Endothelial cell of umbilical vein (primary cell): ENCODE measurements at regions not wholly inside any gene's neighbourhood (a gene's known extent, or its start where the extent isn't known, plus 50 kb on each side); places are given as distances from the start of the nearest gene placed in this dataset.

Source experiments
- BruUV-seq: library from RNA; stranded (reverse); fragments of 400-500 nt; replicated peaks from 2 replicates; lab custom pipeline; 2021; lab: Mats Ljungman, UMichigan
- CTCF ChIA-PET: fragments of 300-600, 350-600 bp; sonication (Branson Sonifier 250); formaldehyde crosslinking; loops from one replicate; lab custom pipeline; 2021; ENCODE audit warnings: antibody characterized with exemption, inconsistent platforms; lab: Charles Lee
- POLR2A ChIA-PET: fragments of 300-600, 350-600 bp; sonication (Branson Sonifier 250); formaldehyde crosslinking; loops from one replicate; lab custom pipeline; 2021; ENCODE audit warnings: antibody characterized with exemption, inconsistent platforms; lab: Charles Lee
- DNase-seq: peaks from one replicate; pipeline ENCODE4 v3.0.0-alpha.2; 2011; ENCODE audit warnings: low read depth, low spot score
- FAIRE-seq: peaks from 2 replicates; lab custom pipeline; 2011; peaks lifted over from hg19 to GRCh38; lab: Jason Lieb, UNC
- H2AFZ ChIP-seq: 2 replicates; pipeline ENCODE4 v1.6.0; 2012; ENCODE audit warnings: low read depth, low read length, control low read depth, inconsistent platforms
- H3K27ac ChIP-seq: 2 replicates; pipeline ENCODE4 v1.5.1; 2011; ENCODE audit warnings: low read depth, mild to moderate bottlenecking, control low read depth, low read length, moderate library complexity; ENCODE audit not compliant: insufficient read depth
- H3K27me3 ChIP-seq, 2 experiments: 2 replicates each; pipeline versions ENCODE4 v1.6.0 to v1.6.1; 2011; ENCODE audit warnings: low read length in 2 of 2, mixed read lengths in 1 of 2; ENCODE audit not compliant: control insufficient read depth in 2 of 2, insufficient read depth in 2 of 2
- H3K36me3 ChIP-seq, 2 experiments: 2 replicates in 1 of 2; 3 replicates in 1 of 2; pipeline ENCODE4 v1.5.1; 2011; ENCODE audit warnings: low read length in 2 of 2, mild to moderate bottlenecking in 1 of 2, moderate library complexity in 1 of 2; ENCODE audit not compliant: control insufficient read depth in 2 of 2, insufficient read depth in 2 of 2; ENCODE audit errors: extremely low read depth in 1 of 2
- H3K4me1 ChIP-seq: 3 replicates; pipeline ENCODE4 v1.5.1; 2011; ENCODE audit warnings: mild to moderate bottlenecking, low read length; ENCODE audit not compliant: control insufficient read depth, insufficient read depth; ENCODE audit errors: extremely low read depth
- H3K4me2 ChIP-seq: 2 replicates; pipeline ENCODE4 v1.6.1; 2011; ENCODE audit warnings: low read length, control low read depth, mixed read lengths; ENCODE audit not compliant: insufficient read depth
- H3K4me3 ChIP-seq, 3 experiments: fragments of 200-600 bp in 1 of 3; sonication (generic), shearing (Covaris generic) in 1 of 3; replicated peaks in 1 of 3; 2 replicates each; pipeline ENCODE4 v1.5.1; 2011 to 2016; ENCODE audit warnings: control low read depth in 3 of 3, low read length in 3 of 3, mild to moderate bottlenecking in 2 of 3, inconsistent platforms in 1 of 3, low read depth in 1 of 3, moderate library complexity in 1 of 3; ENCODE audit not compliant: insufficient read depth in 1 of 3
- H3K79me2 ChIP-seq: 2 replicates; pipeline ENCODE4 v1.6.0; 2012; ENCODE audit warnings: low read length, inconsistent platforms; ENCODE audit not compliant: control insufficient read depth, insufficient read depth
- H3K9ac ChIP-seq: replicated peaks from 2 replicates; pipeline ENCODE3; 2011; ENCODE audit warnings: low read length, control low read depth; ENCODE audit not compliant: insufficient read depth; ENCODE audit errors: extremely low read depth
- H3K9me1 ChIP-seq: replicated peaks from 3 replicates; pipeline ENCODE4 v1.6.0; 2011; ENCODE audit warnings: mild to moderate bottlenecking, low read length; ENCODE audit not compliant: control insufficient read depth, insufficient read depth; ENCODE audit errors: extremely low read depth
- H3K9me3 ChIP-seq: replicated peaks from 2 replicates; pipeline ENCODE4 v1.5.1; 2012; ENCODE audit warnings: low read length, inconsistent platforms; ENCODE audit not compliant: control insufficient read depth, insufficient read depth
- H4K20me1 ChIP-seq: replicated peaks from 2 replicates; pipeline ENCODE3; 2011; ENCODE audit warnings: mild to moderate bottlenecking, low read length; ENCODE audit not compliant: control insufficient read depth, insufficient read depth; ENCODE audit errors: extremely low read depth
- CTCF ChIP-seq, 2 donors: IDR thresholded peaks; 1 replicate in 1 of 2; 2 replicates in 1 of 2; pipeline ENCODE4 v1.5.1; 2011; ENCODE audit warnings: low read length in 2 of 2, mild to moderate bottlenecking in 2 of 2, moderate library complexity in 2 of 2, control low read depth in 1 of 2, inconsistent platforms in 1 of 2, low read depth in 1 of 2; ENCODE audit not compliant: insufficient read depth in 1 of 2; ENCODE audit errors: extremely low read depth in 1 of 2
- EZH2 ChIP-seq: IDR thresholded peaks from 2 replicates; pipeline ENCODE4 v1.6.1; 2012; ENCODE audit warnings: borderline replicate concordance, low read depth, mild to moderate bottlenecking, moderate library complexity, low read length, inconsistent platforms; ENCODE audit not compliant: severe bottlenecking
- FOS ChIP-seq: IDR thresholded peaks from 2 replicates; pipeline ENCODE4 v1.6.1; 2011; ENCODE audit warnings: mild to moderate bottlenecking, low read length, moderate library complexity, borderline replicate concordance; ENCODE audit not compliant: insufficient read depth
- GATA2 ChIP-seq: IDR thresholded peaks from 2 replicates; pipeline ENCODE4 v1.7.0; 2011; ENCODE audit warnings: low read depth, mild to moderate bottlenecking, moderate library complexity, mixed read lengths, low read length; ENCODE audit not compliant: insufficient read length, insufficient read depth
- JUN ChIP-seq: IDR thresholded peaks from 2 replicates; pipeline ENCODE4 v1.6.1; 2011; ENCODE audit warnings: borderline replicate concordance, low read depth; ENCODE audit not compliant: insufficient read length, insufficient read depth
- MYC ChIP-seq: IDR thresholded peaks from one replicate; pipeline ENCODE4 v1.6.1; 2011; ENCODE audit warnings: mild to moderate bottlenecking, low read depth, low read length
- POLR2A ChIP-seq: IDR thresholded peaks from 2 replicates; pipeline ENCODE4 v1.6.1; 2012; ENCODE audit warnings: low read depth, mild to moderate bottlenecking, control low read depth, low read length
- POLR2AphosphoS5 ChIP-seq: IDR thresholded peaks from 2 replicates; pipeline ENCODE4 v1.6.1; 2012; ENCODE audit warnings: low read depth, mild to moderate bottlenecking, control low read depth, low read length, moderate library complexity; ENCODE audit not compliant: insufficient read depth
- dilution Hi-C: fragments of 300-500 bp; cut with MboI; formaldehyde crosslinking; loops from one replicate; pipeline ENCODE4 v1.15.0; 2019; ENCODE audit warnings: low sequenced_read_pairs; ENCODE audit not compliant: extremely low pct_ligation_motif_present
- intact Hi-C: fragments of 100-400 bp; cut with micrococcal nuclease; formaldehyde crosslinking; loops from one replicate; pipeline ENCODE4 v1.10.0; 2022
- TF ChIP-seq, protein P1 (sequence below): IDR thresholded peaks from 2 replicates; pipeline ENCODE4 v1.6.1; 2011; ENCODE audit not compliant: insufficient read depth, insufficient read length

GRCh38 chr6:74492587-74492986 is 713.3 kb downstream of the COL12A1 start:
- Histone ChIP-seq H3K36me3 (no peaks in the 10 kb centered on the region), H3K9me3 (no peaks in the 10 kb centered on the region), H3K27ac (no peak overlapping the region), H3K4me1 (no peaks in the 10 kb centered on the region), H2AFZ (no peak overlapping the region), H3K79me2 (no peaks in the 10 kb centered on the region), H4K20me1 (no peaks in the 10 kb centered on the region), H3K27me3 (no peaks in the 10 kb centered on the region), H3K4me2 (no peak overlapping the region), H3K9me1 (no peaks in the 10 kb centered on the region), H3K4me3 (no peak overlapping the region), H3K9ac (no peak overlapping the region)
- BruUV-seq, result no TSS peak
- POLR2A ChIA-PET, result no interaction called here
- TF ChIP-seq EZH2 (no peak), MYC (no peak), POLR2A (no peak), CTCF (IDR thresholded peaks at IDR 0.05; ENCODE audit: extremely low read depth in 1 of 2, insufficient read depth in 1 of 2, low read depth in 1 of 2, low read length in 2 of 2) (no peak), POLR2AphosphoS5 (no peak), JUN (no peak), GATA2 (no peak), FOS (no peak)
- TF ChIP-seq, protein P1, sequence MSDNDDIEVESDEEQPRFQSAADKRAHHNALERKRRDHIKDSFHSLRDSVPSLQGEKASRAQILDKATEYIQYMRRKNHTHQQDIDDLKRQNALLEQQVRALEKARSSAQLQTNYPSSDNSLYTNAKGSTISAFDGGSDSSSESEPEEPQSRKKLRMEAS, result no peak
- intact Hi-C loops, result no loop called here
- FAIRE-seq (no peak), DNase-seq (no peak)
- CTCF ChIA-PET, result no interaction called here
- dilution Hi-C loops, result no loop called here
